IMR-90 (cell line): ENCODE measurements at regions not wholly inside any gene's neighbourhood (a gene's known extent, or its start where the extent isn't known, plus 50 kb on each side); places are given as distances from the start of the nearest gene placed in this dataset.

Experiments
- ATAC-seq: fragments of 200-7000 bp; cut with Tn5 transposase; 2 replicates; pipeline ENCODE4 v1.9.1; 2020; ENCODE audit warnings: low read depth, mild to moderate bottlenecking, moderate library complexity
- BruUV-seq: library from RNA; stranded (reverse); fragments of 400-500 nt; replicated peaks from 2 replicates; lab custom pipeline; 2021; lab: Mats Ljungman, UMichigan
- CTCF ChIA-PET: fragments of 300-600 bp; formaldehyde crosslinking; extraction: SDS; loops from one replicate; lab custom pipeline; 2021; ENCODE audit warnings: antibody characterized with exemption; lab: Yijun Ruan, JAX
- POLR2A ChIA-PET: fragments of 300-600 bp; sonication (Branson Sonifier 250); formaldehyde crosslinking; loops from one replicate; lab custom pipeline; 2022; ENCODE audit warnings: antibody characterized with exemption; ENCODE audit not compliant: unreplicated experiment; lab: Charles Lee
- DNase-seq: peaks from one replicate; pipeline ENCODE4 v3.0.0; 2013
- H2AFZ ChIP-seq: replicated peaks from 2 replicates; pipeline ENCODE3; 2013; ENCODE audit warnings: low read length, mild to moderate bottlenecking; ENCODE audit not compliant: poor library complexity
- H2AK5ac ChIP-seq: 2 replicates; pipeline ENCODE4 v1.6.1; 2013; ENCODE audit warnings: low read depth, low read length, inconsistent platforms
- H2AK9ac ChIP-seq: replicated peaks from 2 replicates; pipeline ENCODE3; 2013; ENCODE audit warnings: mild to moderate bottlenecking, low read depth, low read length, moderate library complexity; ENCODE audit not compliant: poor library complexity
- H2BK120ac ChIP-seq: 2 replicates; pipeline ENCODE4 v1.6.1; 2013; ENCODE audit warnings: low read depth, low read length, inconsistent platforms
- H2BK15ac ChIP-seq: 3 replicates; pipeline ENCODE4 v1.6.1; 2013; ENCODE audit warnings: low read depth, low read length, inconsistent platforms
- H2BK20ac ChIP-seq: 2 replicates; pipeline ENCODE4 v1.6.1; 2013; ENCODE audit warnings: low read depth, mild to moderate bottlenecking, inconsistent platforms, low read length, moderate library complexity
- H2BK5ac ChIP-seq: 2 replicates; pipeline ENCODE4 v1.6.1; 2013; ENCODE audit warnings: mild to moderate bottlenecking, low read depth, low read length, inconsistent platforms; ENCODE audit not compliant: poor library complexity, severe bottlenecking
- H3K14ac ChIP-seq: replicated peaks from 2 replicates; pipeline ENCODE4 v1.6.1; 2013; ENCODE audit warnings: low read depth, low read length, inconsistent platforms
- H3K18ac ChIP-seq: 2 replicates; pipeline ENCODE4 v1.6.1; 2013; ENCODE audit warnings: low read depth, low read length, control low read depth
- H3K23ac ChIP-seq: 2 replicates; pipeline ENCODE4 v1.6.1; 2013; ENCODE audit warnings: low read depth, low read length, inconsistent platforms
- H3K27ac ChIP-seq: 2 replicates; pipeline ENCODE4 v1.5.1; 2013; ENCODE audit warnings: mild to moderate bottlenecking, control low read depth, low read length; ENCODE audit not compliant: insufficient read depth
- H3K27me3 ChIP-seq: 2 replicates; pipeline ENCODE4 v1.6.1; 2013; ENCODE audit warnings: low read length; ENCODE audit not compliant: control insufficient read depth, insufficient read depth
- H3K36me3 ChIP-seq: 2 replicates; pipeline ENCODE4 v1.6.1; 2013; ENCODE audit warnings: low read length, mixed read lengths; ENCODE audit not compliant: control insufficient read depth, insufficient read depth
- H3K4ac ChIP-seq: 2 replicates; pipeline ENCODE4 v1.6.1; 2013; ENCODE audit warnings: low read depth, low read length, inconsistent platforms
- H3K4me1 ChIP-seq: 2 replicates; pipeline ENCODE4 v1.6.1; 2013; ENCODE audit warnings: low read length, mixed read lengths; ENCODE audit not compliant: control insufficient read depth, insufficient read depth
- H3K4me2 ChIP-seq: 2 replicates; pipeline ENCODE4 v1.6.1; 2013; ENCODE audit warnings: low read depth, mild to moderate bottlenecking, control low read depth, low read length, moderate library complexity
- H3K4me3 ChIP-seq: 2 replicates; pipeline ENCODE4 v1.5.1; 2013; ENCODE audit warnings: low read depth, mild to moderate bottlenecking, control low read depth, low read length, moderate library complexity; ENCODE audit not compliant: insufficient read depth
- H3K56ac ChIP-seq: 2 replicates; pipeline ENCODE4 v1.6.1; 2013; ENCODE audit warnings: low read length, inconsistent platforms; ENCODE audit not compliant: insufficient read depth; ENCODE audit errors: extremely low read depth
- H3K79me1 ChIP-seq, 2 experiments: 2 replicates each; pipeline ENCODE4 v1.6.1; 2013; ENCODE audit warnings: low read length in 2 of 2, inconsistent platforms in 1 of 2, low read depth in 1 of 2
- H3K9ac ChIP-seq: 2 replicates; pipeline ENCODE4 v1.6.1; 2013; ENCODE audit warnings: low read depth, low read length, control low read depth
- H3K9me1 ChIP-seq: 2 replicates; pipeline ENCODE4 v1.6.1; 2013; ENCODE audit warnings: low read length, inconsistent platforms; ENCODE audit not compliant: insufficient read depth
- H3K9me3 ChIP-seq: 2 replicates; pipeline ENCODE4 v1.6.1; 2013; ENCODE audit warnings: low read length; ENCODE audit not compliant: control insufficient read depth, insufficient read depth
- H4K20me1 ChIP-seq: 2 replicates; pipeline ENCODE4 v1.6.1; 2013; ENCODE audit warnings: low read length, inconsistent platforms; ENCODE audit not compliant: insufficient read depth
- H4K5ac ChIP-seq: 2 replicates; pipeline ENCODE4 v1.6.1; 2013; ENCODE audit warnings: mild to moderate bottlenecking, low read depth, low read length, control low read depth
- H4K8ac ChIP-seq, 2 experiments: 2 replicates each; pipeline ENCODE4 v1.6.1; 2013; ENCODE audit warnings: low read depth in 2 of 2, low read length in 2 of 2, control low read depth in 1 of 2, inconsistent platforms in 1 of 2
- H4K91ac ChIP-seq: 2 replicates; pipeline ENCODE4 v1.6.1; 2013; ENCODE audit warnings: low read depth, low read length, inconsistent platforms; ENCODE audit not compliant: insufficient read depth
- BHLHE40 ChIP-seq: fragments of 150-350 bp; IDR thresholded peaks from 2 replicates; pipeline ENCODE4 v1.6.1; 2016; ENCODE audit warnings: mild to moderate bottlenecking, low read depth, low read length
- CEBPB ChIP-seq: IDR thresholded peaks from 2 replicates; pipeline ENCODE4 v1.6.1; 2012; ENCODE audit warnings: low read depth, low read length, improper control_type of control experiment
- CHD1 ChIP-seq: IDR thresholded peaks from 2 replicates; pipeline ENCODE4 v1.6.1; 2012; ENCODE audit warnings: low read depth, low read length, improper control_type of control experiment
- ELK1 ChIP-seq: fragments of 150-350 bp; IDR thresholded peaks from 2 replicates; pipeline ENCODE4 v1.6.1; 2016; ENCODE audit warnings: low read depth, mild to moderate bottlenecking, low read length, moderate library complexity, borderline replicate concordance
- FOS ChIP-seq: fragments of 150-350 bp; IDR thresholded peaks from 2 replicates; pipeline ENCODE4 v1.6.1; 2016; ENCODE audit warnings: low read depth, low read length
- MAFK ChIP-seq: IDR thresholded peaks from 2 replicates; pipeline ENCODE4 v1.6.1; 2012; ENCODE audit warnings: low read depth, low read length, improper control_type of control experiment
- MAZ ChIP-seq: IDR thresholded peaks from 2 replicates; pipeline ENCODE4 v1.6.1; 2012; ENCODE audit warnings: low read depth, mild to moderate bottlenecking, low read length, improper control_type of control experiment, moderate library complexity, borderline replicate concordance
- MXI1 ChIP-seq: IDR thresholded peaks from 2 replicates; pipeline ENCODE4 v1.6.1; 2012; ENCODE audit warnings: low read depth, mild to moderate bottlenecking, low read length, moderate library complexity, borderline replicate concordance
- NFE2L2 ChIP-seq: fragments of 150-350 bp; IDR thresholded peaks from 2 replicates; pipeline ENCODE4 v1.6.1; 2016; ENCODE audit warnings: low read depth, mild to moderate bottlenecking, low read length
- POLR2A ChIP-seq: IDR thresholded peaks from 2 replicates; pipeline ENCODE4 v1.6.1; 2012; ENCODE audit warnings: mild to moderate bottlenecking, low read depth, low read length
- RAD21 ChIP-seq: IDR thresholded peaks from 2 replicates; pipeline ENCODE4 v1.6.1; 2012; ENCODE audit warnings: low read length, improper control_type of control experiment
- RCOR1 ChIP-seq: IDR thresholded peaks from 2 replicates; pipeline ENCODE4 v1.6.1; 2012; ENCODE audit warnings: mild to moderate bottlenecking, low read length, improper control_type of control experiment; ENCODE audit not compliant: insufficient replicate concordance
- RFX5 ChIP-seq: IDR thresholded peaks from 2 replicates; pipeline ENCODE4 v1.8.0; 2012; ENCODE audit warnings: low read depth, mild to moderate bottlenecking, low read length, moderate library complexity
- SMC3 ChIP-seq: fragments of 150-350 bp; IDR thresholded peaks from 2 replicates; pipeline ENCODE4 v1.6.1; 2016; ENCODE audit warnings: low read depth, mild to moderate bottlenecking, antibody characterized with exemption, low read length, moderate library complexity
- USF2 ChIP-seq: fragments of 150-350 bp; IDR thresholded peaks from 2 replicates; pipeline ENCODE4 v1.6.1; 2017; ENCODE audit warnings: mild to moderate bottlenecking, antibody characterized with exemption, low read length, low read depth
- dilution Hi-C: fragments of 300-500 bp; cut with HindIII; formaldehyde crosslinking; loops from one replicate; pipeline ENCODE4 v1.14.3; 2018; ENCODE audit warnings: low sequenced_read_pairs; ENCODE audit not compliant: unreplicated experiment
- in situ Hi-C: fragments of 300-500 bp; cut with MboI; formaldehyde crosslinking; loops from 3 replicates; pipeline ENCODE4 v1.14.3; 2019; ENCODE audit warnings: low sequenced_read_pairs, inconsistent platforms, mixed read lengths
- intact Hi-C: fragments of 100-400 bp; cut with micrococcal nuclease; formaldehyde crosslinking; loops from 2 replicates; pipeline ENCODE4 v1.10.0; 2022
- TF ChIP-seq, protein P1 (sequence below): conservative IDR thresholded peaks from 2 replicates; pipeline ENCODE4 v1.5.1; 2012; ENCODE audit warnings: mild to moderate bottlenecking, low read depth, low read length, improper control_type of control experiment

DNA sequence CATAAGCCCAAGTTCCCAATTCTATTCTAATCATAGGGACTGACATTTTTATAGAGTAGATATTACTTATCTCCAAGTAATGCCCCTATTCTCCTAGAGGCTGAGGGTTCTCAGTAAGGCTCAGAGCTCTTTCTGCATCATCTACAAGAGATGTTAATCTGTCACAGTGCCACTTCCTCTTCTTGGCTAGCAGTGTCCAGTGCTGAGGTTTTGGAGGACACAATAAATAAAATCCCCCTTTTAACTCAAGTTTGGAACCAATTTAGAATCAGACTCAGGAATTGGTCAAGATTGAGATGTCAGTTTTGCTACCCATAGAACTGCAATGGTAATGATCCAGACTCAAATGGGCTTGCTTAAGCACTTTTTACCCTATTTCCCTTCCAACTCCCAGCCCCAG lies 154.1 kb upstream of the ARID2 start:
- CTCF ChIA-PET, result no interaction called here
- no peak overlapping the region for H2AK5ac ChIP-seq
- in situ Hi-C loops, result no loop called here

More for the DNA sequence above, 154.1 kb upstream of the ARID2 start:
- DNase-seq, result no peak
- Histone ChIP-seq H3K4me2 (no peak overlapping the region), H3K27ac (no peak overlapping the region), H3K36me3 (no peaks in the 10 kb centered on the region), H4K20me1 (no peaks in the 10 kb centered on the region), H3K9ac (no peak overlapping the region), H4K91ac (no peak overlapping the region), H3K9me3 (no peaks in the 10 kb centered on the region), H3K23ac (no peak overlapping the region), H3K4me3 (no peak overlapping the region), H4K5ac (no peak overlapping the region), H3K27me3 (peaks cover 20% of the 10 kb centered on the region), H2BK120ac (no peak overlapping the region), H3K9me1 (no peaks in the 10 kb centered on the region), H3K79me1 (no peaks in the 10 kb centered on the region), H4K8ac (no peak overlapping the region), H2BK20ac (no peak overlapping the region), H2AFZ (no peak overlapping the region), H3K56ac (no peak overlapping the region), H3K18ac (no peak overlapping the region), H2AK9ac (no peak overlapping the region), H2BK5ac (no peak overlapping the region), H3K4me1 (no peaks in the 10 kb centered on the region), H3K4ac (no peak overlapping the region), H2BK15ac (no peak overlapping the region), H3K14ac (no peak overlapping the region)
- no TSS peak for BruUV-seq
- TF ChIP-seq POLR2A, result no peak
- TF ChIP-seq CHD1, result no peak
- no peak for TF ChIP-seq BHLHE40
- TF ChIP-seq FOS, result no peak
- TF ChIP-seq NFE2L2, result no peak
- no peak for TF ChIP-seq MAFK
- TF ChIP-seq RCOR1, result no peak
- TF ChIP-seq USF2, result no peak
- no peak for TF ChIP-seq ELK1
- TF ChIP-seq CEBPB, result no peak
- TF ChIP-seq RFX5, result no peak
- no peak for TF ChIP-seq RAD21
- no peak for TF ChIP-seq MXI1
- TF ChIP-seq MAZ, result no peak
- TF ChIP-seq, protein P1, sequence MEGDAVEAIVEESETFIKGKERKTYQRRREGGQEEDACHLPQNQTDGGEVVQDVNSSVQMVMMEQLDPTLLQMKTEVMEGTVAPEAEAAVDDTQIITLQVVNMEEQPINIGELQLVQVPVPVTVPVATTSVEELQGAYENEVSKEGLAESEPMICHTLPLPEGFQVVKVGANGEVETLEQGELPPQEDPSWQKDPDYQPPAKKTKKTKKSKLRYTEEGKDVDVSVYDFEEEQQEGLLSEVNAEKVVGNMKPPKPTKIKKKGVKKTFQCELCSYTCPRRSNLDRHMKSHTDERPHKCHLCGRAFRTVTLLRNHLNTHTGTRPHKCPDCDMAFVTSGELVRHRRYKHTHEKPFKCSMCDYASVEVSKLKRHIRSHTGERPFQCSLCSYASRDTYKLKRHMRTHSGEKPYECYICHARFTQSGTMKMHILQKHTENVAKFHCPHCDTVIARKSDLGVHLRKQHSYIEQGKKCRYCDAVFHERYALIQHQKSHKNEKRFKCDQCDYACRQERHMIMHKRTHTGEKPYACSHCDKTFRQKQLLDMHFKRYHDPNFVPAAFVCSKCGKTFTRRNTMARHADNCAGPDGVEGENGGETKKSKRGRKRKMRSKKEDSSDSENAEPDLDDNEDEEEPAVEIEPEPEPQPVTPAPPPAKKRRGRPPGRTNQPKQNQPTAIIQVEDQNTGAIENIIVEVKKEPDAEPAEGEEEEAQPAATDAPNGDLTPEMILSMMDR, result no peak
- TF ChIP-seq SMC3, result no peak
- POLR2A ChIA-PET, result no interaction called here
- ATAC-seq, result no peak
- intact Hi-C loops, result no loop called here
- dilution Hi-C loops, result no loop called here
